CMK (cell line): ENCODE measurements at regions not wholly inside any gene's neighbourhood (a gene's known extent, or its start where the extent isn't known, plus 50 kb on each side); places are given as distances from the start of the nearest gene placed in this dataset.

ENCODE experiments used
- DNase-seq: peaks from one replicate; pipeline ENCODE4 v3.0.0-alpha.2; 2010; ENCODE audit warnings: low read depth

GRCh38 chr13:44022196-44022595 is 142.5 kb downstream of the LACC1 start:
- DNase-seq: no peak

GRCh38 chr13:44024167-44024845 is 144.6 kb downstream of the LACC1 start:
- no peak for DNase-seq

GRCh38 chr13:44024846-44025195 is 145.1 kb downstream of the LACC1 start:
- DNase-seq: no peak

GRCh38 chr13:44026194-44026593 is 146.5 kb downstream of the LACC1 start:
- DNase-seq: no peak

- no peak for DNase-seq
Measured at GRCh38 chr13:44028734-44029133, 149.0 kb downstream of the LACC1 start.

GRCh38 chr13:44030615-44031014 is 150.9 kb downstream of the LACC1 start:
- DNase-seq: no peak

- no peak for DNase-seq
Measured at GRCh38 chr13:44031555-44031954, 151.9 kb downstream of the LACC1 start.

- no peak for DNase-seq
Measured at GRCh38 chr13:44032802-44033201, 153.1 kb downstream of the LACC1 start.

- no peak for DNase-seq
Measured at GRCh38 chr13:44035400-44035799, 155.7 kb downstream of the LACC1 start.

- no peak for DNase-seq
Measured at GRCh38 chr13:44040070-44040817, 160.5 kb downstream of the LACC1 start.

- DNase-seq: no peak
Measured at GRCh38 chr13:44040818-44041100, 161.1 kb downstream of the LACC1 start.

- DNase-seq: no peak
Measured at GRCh38 chr13:44044547-44045179, 165.0 kb downstream of the LACC1 start.

- no peak for DNase-seq
Measured at GRCh38 chr13:44045180-44045562, 165.5 kb downstream of the LACC1 start.

GRCh38 chr13:44046428-44046827 is 166.7 kb downstream of the LACC1 start:
- DNase-seq: no peak

- no peak for DNase-seq
Measured at GRCh38 chr13:44048326-44048725, 168.6 kb downstream of the LACC1 start.

- DNase-seq: no peak
Measured at GRCh38 chr13:44049081-44049945, 169.6 kb downstream of the LACC1 start.

- DNase-seq: no peak
Measured at GRCh38 chr13:44050450-44051063, 170.9 kb downstream of the LACC1 start.

GRCh38 chr13:44051405-44051804 is 171.7 kb downstream of the LACC1 start:
- no peak for DNase-seq

GRCh38 chr13:44051918-44052675 is 172.4 kb downstream of the LACC1 start:
- no peak for DNase-seq

- DNase-seq: no peak
Measured at GRCh38 chr13:44052780-44053184, 173.1 kb downstream of the LACC1 start.

- DNase-seq: no peak
Measured at GRCh38 chr13:44053208-44053607, 173.5 kb downstream of the LACC1 start.
